H4 (cell line): ENCODE measurements at regions not wholly inside any gene's neighbourhood (a gene's known extent, or its start where the extent isn't known, plus 50 kb on each side); places are given as distances from the start of the nearest gene placed in this dataset.
A peak's percentile ranks its signal among the peaks of the same experiment; 100 is the strongest.
"Not testable (repeated sequence)": the region's sequence is repeated elsewhere in the genome, so short reads cannot be mapped to it uniquely, and the experiment has no call there.

ENCODE experiments used
- DNase-seq: peaks from one replicate; pipeline ENCODE4 v3.0.0-alpha.2; 2015; ENCODE audit warnings: low spot score

DNA sequence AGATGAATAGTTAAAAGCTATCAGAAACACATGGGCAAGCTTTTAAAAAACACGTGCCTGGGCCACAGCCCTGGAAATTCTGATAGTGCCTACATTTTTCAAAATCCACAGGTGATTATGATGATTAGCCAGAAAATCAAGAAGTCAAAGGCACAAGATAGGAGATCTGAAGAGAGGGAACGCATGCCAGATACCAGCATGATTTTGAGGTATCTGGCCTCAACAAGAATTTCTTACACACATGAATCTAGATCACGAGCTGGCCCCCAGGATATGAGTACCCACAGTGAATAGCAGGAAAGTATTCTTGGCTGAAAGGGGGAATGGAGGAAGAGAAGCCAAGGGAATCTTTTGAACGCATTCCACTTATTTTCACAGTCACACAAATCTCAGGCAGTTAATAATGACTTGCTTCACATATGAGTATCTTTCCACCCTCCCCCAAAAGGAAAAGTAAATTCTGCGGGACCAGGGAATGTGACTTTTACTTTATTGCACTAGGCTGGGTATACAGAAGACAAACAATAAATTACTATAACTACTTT is 438.2 kb downstream of the BCAT1 start:
- no peak for DNase-seq

- DNase-seq, result no peak
Observed at GRCh38 chr12:24507827-24508226, 441.1 kb downstream of the BCAT1 start.

DNA sequence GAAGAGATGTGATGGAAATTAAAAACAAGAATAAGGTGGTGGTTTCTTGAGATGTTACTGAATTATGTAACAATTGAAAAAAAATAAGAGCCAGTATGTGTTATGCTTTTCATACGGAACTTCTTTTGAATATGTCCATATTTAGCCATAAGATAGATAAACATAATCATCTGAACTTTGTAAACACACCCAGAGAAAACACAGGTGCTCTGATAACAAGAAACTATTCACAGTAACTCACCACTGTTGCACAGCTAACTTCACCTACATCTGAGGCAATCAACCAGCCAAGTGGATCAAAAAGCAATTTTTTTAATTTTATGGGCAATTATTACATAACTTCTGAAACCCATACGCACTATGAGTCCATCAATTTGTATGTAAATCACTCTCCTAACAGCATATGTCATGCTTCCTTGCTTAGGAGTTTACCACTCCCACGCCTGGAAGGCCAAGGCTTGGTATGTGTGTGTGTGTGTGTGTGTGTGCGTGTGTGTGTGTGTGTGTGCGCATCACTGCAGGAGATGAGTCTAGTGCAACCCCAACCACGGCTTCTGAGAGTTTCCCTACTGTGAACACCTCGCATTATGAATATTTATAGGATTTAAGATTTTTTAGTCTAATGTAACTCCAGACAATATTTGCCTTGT is 443.4 kb downstream of the BCAT1 start:
- DNase-seq, result no peak

DNA sequence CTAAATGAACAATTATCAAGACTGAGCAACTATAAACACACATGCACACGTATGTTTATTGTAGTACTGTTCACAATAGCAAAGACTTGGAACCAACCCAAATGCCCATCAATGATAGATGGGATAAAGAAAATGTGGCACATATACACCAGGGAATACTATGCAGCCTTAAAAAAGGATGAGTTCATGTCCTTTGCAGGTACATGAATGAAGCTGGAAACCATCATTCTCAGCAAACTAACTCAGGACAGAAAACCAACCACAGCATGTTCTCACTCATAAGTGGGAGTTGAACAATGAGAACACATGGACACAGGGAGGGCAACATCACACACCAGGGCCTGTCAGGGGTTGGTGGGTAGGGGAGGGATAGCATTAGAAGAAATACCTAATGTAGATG is 445.4 kb downstream of the BCAT1 start:
- DNase-seq, result not testable (repeated sequence)

GRCh38 chr12:24500831-24501230 is 448.1 kb downstream of the BCAT1 start:
- peak; percentile 14 for DNase-seq

GRCh38 chr12:24500421-24500820 is 448.5 kb downstream of the BCAT1 start:
- DNase-seq, result no peak

- peak; percentile 37 for DNase-seq
Observed at GRCh38 chr12:24499151-24500146, 449.5 kb downstream of the BCAT1 start.

DNA sequence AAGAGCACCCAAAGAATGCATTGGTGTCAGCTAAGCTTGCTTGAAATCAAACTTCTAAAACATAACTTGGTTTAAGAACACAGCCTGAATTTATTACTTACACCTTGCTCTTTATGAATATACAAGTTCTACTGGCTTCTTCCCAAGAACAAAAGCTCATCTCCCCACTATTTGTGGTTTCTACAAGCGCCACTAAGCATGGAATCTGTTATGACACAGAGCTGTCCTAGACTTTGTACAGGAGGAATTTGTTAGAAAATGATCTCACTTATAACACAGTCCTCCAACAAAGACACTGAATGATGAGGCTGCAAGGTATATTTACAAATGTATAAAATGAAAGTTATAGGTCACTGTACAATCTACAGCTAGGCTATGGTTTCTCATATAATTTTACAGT is 452.1 kb downstream of the BCAT1 start:
- DNase-seq, result peak; percentile 27

- peak; percentile 38 for DNase-seq
Observed at GRCh38 chr12:24494401-24494800, 454.5 kb downstream of the BCAT1 start.

DNA sequence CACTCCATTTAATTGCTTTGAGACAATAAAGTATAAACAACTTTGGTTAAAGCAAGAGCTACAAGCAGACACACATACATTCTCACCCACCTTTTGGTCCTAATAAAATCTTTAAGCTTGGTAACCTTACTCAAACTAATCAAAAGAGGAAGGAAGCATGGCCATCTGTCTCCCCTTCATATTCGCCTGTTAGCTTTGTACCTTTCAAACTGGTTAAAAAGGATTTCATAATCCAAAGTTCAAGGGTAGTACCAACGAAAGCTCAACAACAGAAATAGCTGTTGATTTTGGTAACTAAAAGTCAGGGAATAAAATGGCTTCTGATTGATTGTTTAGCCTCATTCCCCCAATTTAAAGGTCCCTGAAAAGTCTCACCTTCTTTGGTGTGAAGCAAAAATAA is 456.9 kb downstream of the BCAT1 start:
- DNase-seq, result no peak

DNA sequence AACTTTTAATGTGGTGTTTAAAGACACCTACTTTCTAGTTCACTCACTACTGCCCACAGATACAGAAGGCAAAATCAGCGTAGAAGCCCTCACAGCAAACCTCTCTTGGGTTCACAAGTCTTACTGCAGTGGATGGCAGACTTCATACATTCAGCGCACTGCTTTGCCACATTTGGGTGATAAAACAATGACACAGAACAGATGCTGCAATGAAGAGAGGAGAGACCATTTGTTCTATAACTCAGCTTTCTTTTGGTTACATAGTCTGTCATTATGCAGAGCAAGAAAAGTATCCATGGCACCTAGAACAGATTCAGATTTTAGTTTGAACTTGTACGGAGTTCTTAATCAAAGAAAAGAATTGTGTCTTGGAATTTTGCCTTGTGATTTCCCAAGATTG is 459.0 kb downstream of the BCAT1 start:
- DNase-seq, result no peak

DNA sequence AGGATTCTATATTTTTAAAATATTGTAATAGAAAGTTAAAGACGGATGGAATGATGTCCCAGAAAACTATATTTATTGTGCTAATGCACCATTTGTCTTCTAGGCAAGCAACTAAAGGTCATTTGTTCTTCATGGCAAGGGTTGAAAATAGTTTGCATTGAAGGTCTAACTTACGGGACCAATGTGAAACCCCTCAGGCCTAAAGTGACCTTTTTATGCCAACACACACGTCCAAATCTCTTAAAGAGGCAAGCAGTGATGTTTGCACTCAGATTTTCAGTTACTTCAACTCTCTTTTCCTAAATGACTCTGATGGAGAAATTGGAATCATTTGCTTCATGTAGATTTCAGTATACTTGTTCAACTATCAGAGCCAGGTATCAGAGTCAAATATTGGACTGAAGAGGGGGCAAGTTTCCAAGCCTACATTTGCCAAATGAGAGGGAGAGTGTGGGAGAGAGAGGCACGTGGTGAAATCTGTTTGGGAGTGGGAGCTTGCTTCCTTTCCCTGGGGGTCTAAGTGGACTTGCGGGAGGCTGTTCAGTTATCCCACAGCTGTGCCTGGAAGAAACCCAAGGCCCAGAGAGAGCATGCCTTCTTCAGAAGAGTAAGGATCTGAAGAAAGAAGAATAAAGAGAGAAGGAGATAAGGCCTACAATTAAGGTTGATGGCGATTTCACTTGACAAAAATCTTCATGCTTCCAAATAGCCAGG is 459.8 kb downstream of the BCAT1 start:
- DNase-seq, result no peak

DNA sequence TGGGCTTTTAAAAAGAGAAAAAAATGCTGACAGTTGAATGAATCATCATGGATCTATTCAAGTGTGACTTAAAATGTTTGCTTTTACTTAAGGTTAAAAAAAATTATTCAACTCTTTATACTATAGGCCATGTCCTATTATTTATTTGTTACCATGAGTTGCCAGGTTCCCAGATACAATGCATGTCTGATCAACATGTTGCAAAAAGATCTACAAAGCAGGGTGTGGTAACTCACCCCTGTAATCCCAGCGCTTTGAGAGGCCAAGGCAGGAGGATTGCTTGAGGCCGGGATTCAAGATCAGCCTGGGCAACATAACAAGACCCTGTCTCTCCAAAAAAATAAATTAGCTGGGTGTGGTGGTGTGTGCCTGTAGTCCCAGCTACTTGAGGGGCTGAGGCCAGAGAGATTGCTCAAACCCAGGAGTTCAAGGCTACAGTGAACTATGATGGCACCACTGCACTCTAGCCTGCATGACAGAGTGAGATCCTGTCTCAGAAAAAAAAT is 460.8 kb downstream of the BCAT1 start:
- DNase-seq, result no peak

DNA sequence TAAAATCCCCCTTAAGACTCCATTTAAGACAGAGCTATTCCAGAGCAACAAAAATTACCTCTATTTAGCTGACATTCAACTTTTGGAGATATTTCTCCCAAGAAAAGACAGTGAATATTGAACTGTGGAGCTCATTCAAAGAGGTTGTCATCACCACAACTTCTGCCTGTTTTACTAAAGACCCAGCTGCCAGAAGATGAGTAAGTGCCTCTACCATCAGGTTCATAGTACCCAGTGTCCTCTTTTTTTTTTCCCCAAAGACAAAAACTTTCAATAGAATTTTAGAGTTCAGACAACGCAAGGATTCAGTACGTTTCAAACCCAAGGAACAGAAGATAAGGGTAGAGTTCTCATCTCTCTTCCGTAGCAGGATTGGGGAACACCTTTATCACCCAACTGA is 461.3 kb downstream of the BCAT1 start:
- no peak for DNase-seq

DNA sequence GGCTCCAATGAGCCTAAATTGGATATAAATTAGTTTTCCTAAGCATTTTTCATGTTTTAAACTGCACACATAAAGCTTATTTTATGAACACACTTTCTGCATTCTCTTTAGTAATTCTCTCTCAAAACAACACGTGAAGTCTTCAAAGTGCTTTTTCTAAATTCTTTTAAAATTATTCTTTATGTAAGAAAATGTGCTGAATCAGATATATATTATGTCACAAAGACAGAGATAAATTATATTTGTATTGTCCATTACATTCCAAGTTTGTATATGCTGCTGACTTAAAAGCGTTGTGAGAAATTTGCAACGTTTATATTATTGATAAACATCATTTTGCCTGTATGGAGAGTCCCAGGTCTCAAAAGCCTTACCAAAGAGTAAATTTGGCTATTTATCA is 465.2 kb downstream of the BCAT1 start:
- no peak for DNase-seq

DNA sequence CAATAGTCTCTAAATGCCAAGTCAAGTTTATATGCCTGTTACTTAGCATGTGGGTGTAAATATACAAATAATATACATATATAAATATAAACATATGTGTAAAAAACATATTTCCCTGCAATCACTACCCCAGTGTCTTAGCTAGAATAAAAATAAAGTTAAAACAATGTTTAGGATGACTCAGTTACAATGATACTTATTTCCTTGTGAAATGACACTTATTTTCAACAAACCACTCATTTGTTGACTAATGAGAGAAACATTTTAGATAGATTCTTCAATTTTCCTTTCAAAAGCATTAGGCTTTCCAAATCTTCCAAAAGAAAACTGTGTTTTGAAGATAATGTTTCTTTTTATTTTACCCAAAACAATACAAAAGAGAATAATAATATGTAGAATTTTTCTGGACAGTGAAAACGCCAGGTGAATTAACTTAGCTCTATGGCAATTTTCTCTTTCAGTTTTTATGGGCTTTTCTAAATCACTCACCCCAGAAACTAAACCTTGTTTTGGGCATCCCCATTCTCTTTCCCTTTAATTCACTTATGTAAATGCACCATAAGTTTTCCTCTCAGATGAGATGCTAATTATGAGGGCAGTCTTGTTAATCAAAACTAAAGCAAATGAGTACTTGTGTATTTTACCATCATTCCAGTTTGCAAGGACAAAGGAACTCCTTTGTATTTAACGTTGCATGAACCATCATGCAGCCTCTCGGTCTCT is 465.9 kb downstream of the BCAT1 start:
- DNase-seq, result no peak

DNA sequence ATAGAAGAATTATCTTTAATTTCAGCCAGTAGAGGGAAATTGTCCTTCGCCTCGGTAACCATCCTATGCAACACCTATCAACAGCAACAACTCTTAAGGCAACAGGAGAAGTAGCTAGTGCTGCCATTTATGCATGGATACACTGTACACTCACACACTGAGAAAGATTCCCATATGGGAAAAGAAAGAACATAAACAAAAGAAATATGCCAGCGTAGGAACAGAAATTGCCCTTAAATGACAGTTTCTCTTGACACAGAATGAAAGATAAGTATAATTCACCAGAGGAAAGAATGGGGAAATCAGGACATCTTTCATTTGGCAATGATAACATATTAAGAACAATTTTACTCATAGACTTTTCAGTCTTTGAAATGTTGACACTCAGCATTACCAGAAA is 466.9 kb downstream of the BCAT1 start:
- no peak for DNase-seq

DNA sequence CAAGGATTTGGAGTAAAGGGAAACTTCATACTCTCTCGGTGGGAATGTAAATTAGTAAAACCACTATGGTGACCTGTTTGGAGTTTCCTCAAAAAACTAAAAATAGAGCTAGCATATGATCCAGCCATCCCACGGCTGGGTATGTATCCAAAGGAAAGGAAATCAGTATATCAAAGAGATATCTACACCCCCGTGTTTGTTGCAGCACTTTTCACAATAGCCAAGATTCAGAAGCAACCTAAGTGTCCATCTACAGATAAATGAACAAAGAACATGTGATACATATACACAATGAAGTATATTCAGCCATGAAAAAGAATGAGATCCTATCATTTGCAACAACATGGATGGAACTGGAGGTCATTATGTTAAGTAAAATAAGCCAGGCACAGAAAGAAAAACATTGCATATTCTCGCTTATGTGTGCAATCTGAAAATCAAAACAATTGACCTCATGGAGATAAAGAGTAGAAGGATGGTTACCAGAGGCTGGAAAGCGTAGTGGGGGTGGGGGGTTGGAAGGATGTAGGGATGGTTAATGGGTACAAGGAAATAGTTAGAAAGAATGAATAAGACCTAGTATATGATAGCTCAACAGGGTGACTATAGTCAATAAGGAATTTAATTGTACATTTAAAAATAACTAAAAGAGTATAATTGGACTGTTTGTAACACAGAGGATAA is 468.0 kb downstream of the BCAT1 start:
- no peak for DNase-seq

- no peak for DNase-seq
Observed at GRCh38 chr12:24479131-24479530, 469.8 kb downstream of the BCAT1 start.

- no peak for DNase-seq
Observed at GRCh38 chr12:24478254-24478653, 470.6 kb downstream of the BCAT1 start.

- no peak for DNase-seq
Observed at GRCh38 chr12:24476310-24476709, 472.6 kb downstream of the BCAT1 start.
